GM12864 (cell line): ENCODE measurements at regions not wholly inside any gene's neighbourhood (a gene's known extent, or its start where the extent isn't known, plus 50 kb on each side); places are given as distances from the start of the nearest gene placed in this dataset.

ENCODE experiments used
- DNase-seq: peaks from one replicate; pipeline ENCODE4 v3.0.0-alpha.2; 2011; ENCODE audit warnings: low read depth
- H3K4me3 ChIP-seq: 2 replicates; pipeline ENCODE4 v1.5.1; 2011; ENCODE audit warnings: mild to moderate bottlenecking, low read depth, low read length, control low read depth
- CTCF ChIP-seq: IDR thresholded peaks from 2 replicates; pipeline ENCODE4 v1.5.1; 2011; ENCODE audit warnings: low read depth, mild to moderate bottlenecking, moderate library complexity, low read length, control low read depth, inconsistent platforms; ENCODE audit errors: missing control alignments

GRCh38 chr7:85774986-85775385 lies 588.1 kb upstream of the SEMA3D start:
- no peak overlapping the region for H3K4me3 ChIP-seq
- DNase-seq = no peak
- no peak for TF ChIP-seq CTCF

- no peak for DNase-seq
- H3K4me3 ChIP-seq = no peak overlapping the region
- TF ChIP-seq CTCF = no peak
Observed at GRCh38 chr7:85773116-85773728, 586.4 kb upstream of the SEMA3D start.

- no peak for TF ChIP-seq CTCF
- no peak for DNase-seq
- H3K4me3 ChIP-seq = no peak overlapping the region
Observed at GRCh38 chr7:85771516-85771915, 584.7 kb upstream of the SEMA3D start.

- H3K4me3 ChIP-seq = no peak overlapping the region
- DNase-seq = no peak
- TF ChIP-seq CTCF = no peak
Observed at GRCh38 chr7:85770332-85770731, 583.5 kb upstream of the SEMA3D start.

GRCh38 chr7:85765698-85766298 lies 578.9 kb upstream of the SEMA3D start:
- no peak overlapping the region for H3K4me3 ChIP-seq
- DNase-seq = no peak
- no peak for TF ChIP-seq CTCF

GRCh38 chr7:85764034-85764433 lies 577.2 kb upstream of the SEMA3D start:
- H3K4me3 ChIP-seq = no peak overlapping the region
- no peak for TF ChIP-seq CTCF
- DNase-seq = no peak

GRCh38 chr7:85757348-85757747 lies 570.5 kb upstream of the SEMA3D start:
- H3K4me3 ChIP-seq = no peak overlapping the region
- TF ChIP-seq CTCF = no peak
- DNase-seq = no peak
